IMR-90 (cell line): ENCODE measurements at regions not wholly inside any gene's neighbourhood (a gene's known extent, or its start where the extent isn't known, plus 50 kb on each side); places are given as distances from the start of the nearest gene placed in this dataset.

Experiments
- ATAC-seq: fragments of 200-7000 bp; cut with Tn5 transposase; 2 replicates; pipeline ENCODE4 v1.9.1; 2020; ENCODE audit warnings: low read depth, mild to moderate bottlenecking, moderate library complexity
- BruUV-seq: library from RNA; stranded (reverse); fragments of 400-500 nt; replicated peaks from 2 replicates; lab custom pipeline; 2021; lab: Mats Ljungman, UMichigan
- CTCF ChIA-PET: fragments of 300-600 bp; formaldehyde crosslinking; extraction: SDS; loops from one replicate; lab custom pipeline; 2021; ENCODE audit warnings: antibody characterized with exemption; lab: Yijun Ruan, JAX
- POLR2A ChIA-PET: fragments of 300-600 bp; sonication (Branson Sonifier 250); formaldehyde crosslinking; loops from one replicate; lab custom pipeline; 2022; ENCODE audit warnings: antibody characterized with exemption; ENCODE audit not compliant: unreplicated experiment; lab: Charles Lee
- DNase-seq: peaks from one replicate; pipeline ENCODE4 v3.0.0; 2013
- H2AFZ ChIP-seq: replicated peaks from 2 replicates; pipeline ENCODE3; 2013; ENCODE audit warnings: low read length, mild to moderate bottlenecking; ENCODE audit not compliant: poor library complexity
- H2AK5ac ChIP-seq: 2 replicates; pipeline ENCODE4 v1.6.1; 2013; ENCODE audit warnings: low read depth, low read length, inconsistent platforms
- H2AK9ac ChIP-seq: replicated peaks from 2 replicates; pipeline ENCODE3; 2013; ENCODE audit warnings: mild to moderate bottlenecking, low read depth, low read length, moderate library complexity; ENCODE audit not compliant: poor library complexity
- H2BK120ac ChIP-seq: 2 replicates; pipeline ENCODE4 v1.6.1; 2013; ENCODE audit warnings: low read depth, low read length, inconsistent platforms
- H2BK15ac ChIP-seq: 3 replicates; pipeline ENCODE4 v1.6.1; 2013; ENCODE audit warnings: low read depth, low read length, inconsistent platforms
- H2BK20ac ChIP-seq: 2 replicates; pipeline ENCODE4 v1.6.1; 2013; ENCODE audit warnings: low read depth, mild to moderate bottlenecking, inconsistent platforms, low read length, moderate library complexity
- H2BK5ac ChIP-seq: 2 replicates; pipeline ENCODE4 v1.6.1; 2013; ENCODE audit warnings: mild to moderate bottlenecking, low read depth, low read length, inconsistent platforms; ENCODE audit not compliant: poor library complexity, severe bottlenecking
- H3K14ac ChIP-seq: replicated peaks from 2 replicates; pipeline ENCODE4 v1.6.1; 2013; ENCODE audit warnings: low read depth, low read length, inconsistent platforms
- H3K18ac ChIP-seq: 2 replicates; pipeline ENCODE4 v1.6.1; 2013; ENCODE audit warnings: low read depth, low read length, control low read depth
- H3K23ac ChIP-seq: 2 replicates; pipeline ENCODE4 v1.6.1; 2013; ENCODE audit warnings: low read depth, low read length, inconsistent platforms
- H3K27ac ChIP-seq: 2 replicates; pipeline ENCODE4 v1.5.1; 2013; ENCODE audit warnings: mild to moderate bottlenecking, control low read depth, low read length; ENCODE audit not compliant: insufficient read depth
- H3K27me3 ChIP-seq: 2 replicates; pipeline ENCODE4 v1.6.1; 2013; ENCODE audit warnings: low read length; ENCODE audit not compliant: control insufficient read depth, insufficient read depth
- H3K36me3 ChIP-seq: 2 replicates; pipeline ENCODE4 v1.6.1; 2013; ENCODE audit warnings: low read length, mixed read lengths; ENCODE audit not compliant: control insufficient read depth, insufficient read depth
- H3K4ac ChIP-seq: 2 replicates; pipeline ENCODE4 v1.6.1; 2013; ENCODE audit warnings: low read depth, low read length, inconsistent platforms
- H3K4me1 ChIP-seq: 2 replicates; pipeline ENCODE4 v1.6.1; 2013; ENCODE audit warnings: low read length, mixed read lengths; ENCODE audit not compliant: control insufficient read depth, insufficient read depth
- H3K4me2 ChIP-seq: 2 replicates; pipeline ENCODE4 v1.6.1; 2013; ENCODE audit warnings: low read depth, mild to moderate bottlenecking, control low read depth, low read length, moderate library complexity
- H3K4me3 ChIP-seq: 2 replicates; pipeline ENCODE4 v1.5.1; 2013; ENCODE audit warnings: low read depth, mild to moderate bottlenecking, control low read depth, low read length, moderate library complexity; ENCODE audit not compliant: insufficient read depth
- H3K56ac ChIP-seq: 2 replicates; pipeline ENCODE4 v1.6.1; 2013; ENCODE audit warnings: low read length, inconsistent platforms; ENCODE audit not compliant: insufficient read depth; ENCODE audit errors: extremely low read depth
- H3K79me1 ChIP-seq, 2 experiments: 2 replicates each; pipeline ENCODE4 v1.6.1; 2013; ENCODE audit warnings: low read length in 2 of 2, inconsistent platforms in 1 of 2, low read depth in 1 of 2
- H3K9ac ChIP-seq: 2 replicates; pipeline ENCODE4 v1.6.1; 2013; ENCODE audit warnings: low read depth, low read length, control low read depth
- H3K9me1 ChIP-seq: 2 replicates; pipeline ENCODE4 v1.6.1; 2013; ENCODE audit warnings: low read length, inconsistent platforms; ENCODE audit not compliant: insufficient read depth
- H3K9me3 ChIP-seq: 2 replicates; pipeline ENCODE4 v1.6.1; 2013; ENCODE audit warnings: low read length; ENCODE audit not compliant: control insufficient read depth, insufficient read depth
- H4K20me1 ChIP-seq: 2 replicates; pipeline ENCODE4 v1.6.1; 2013; ENCODE audit warnings: low read length, inconsistent platforms; ENCODE audit not compliant: insufficient read depth
- H4K5ac ChIP-seq: 2 replicates; pipeline ENCODE4 v1.6.1; 2013; ENCODE audit warnings: mild to moderate bottlenecking, low read depth, low read length, control low read depth
- H4K8ac ChIP-seq, 2 experiments: 2 replicates each; pipeline ENCODE4 v1.6.1; 2013; ENCODE audit warnings: low read depth in 2 of 2, low read length in 2 of 2, control low read depth in 1 of 2, inconsistent platforms in 1 of 2
- H4K91ac ChIP-seq: 2 replicates; pipeline ENCODE4 v1.6.1; 2013; ENCODE audit warnings: low read depth, low read length, inconsistent platforms; ENCODE audit not compliant: insufficient read depth
- MAFK ChIP-seq: IDR thresholded peaks from 2 replicates; pipeline ENCODE4 v1.6.1; 2012; ENCODE audit warnings: low read depth, low read length, improper control_type of control experiment
- SMC3 ChIP-seq: fragments of 150-350 bp; IDR thresholded peaks from 2 replicates; pipeline ENCODE4 v1.6.1; 2016; ENCODE audit warnings: low read depth, mild to moderate bottlenecking, antibody characterized with exemption, low read length, moderate library complexity
- WGBS, 2 experiments: methylation state at CpG; one replicate each; pipeline versions ENCODE4 v1.1.5 to v1.1.7; 2013; ENCODE audit warnings: missing lambda C conversion rate in 2 of 2; ENCODE audit not compliant: insufficient read length in 1 of 2; ENCODE audit errors: extremely low coverage in 2 of 2; 5-methylcytosine and 5-hydroxymethylcytosine counted together
- dilution Hi-C: fragments of 300-500 bp; cut with HindIII; formaldehyde crosslinking; loops from one replicate; pipeline ENCODE4 v1.14.3; 2018; ENCODE audit warnings: low sequenced_read_pairs; ENCODE audit not compliant: unreplicated experiment
- in situ Hi-C: fragments of 300-500 bp; cut with MboI; formaldehyde crosslinking; loops from 3 replicates; pipeline ENCODE4 v1.14.3; 2019; ENCODE audit warnings: low sequenced_read_pairs, inconsistent platforms, mixed read lengths
- intact Hi-C: fragments of 100-400 bp; cut with micrococcal nuclease; formaldehyde crosslinking; loops from 2 replicates; pipeline ENCODE4 v1.10.0; 2022

- ChIA-PET CTCF (no interaction called here), POLR2A (no interaction called here)
- Histone ChIP-seq H3K18ac (no peak overlapping the region), H2BK120ac (no peak overlapping the region), H3K36me3 (no peaks in the 10 kb centered on the region), H4K20me1 (no peaks in the 10 kb centered on the region), H3K56ac (no peak overlapping the region), H2AK9ac (no peak overlapping the region), H3K14ac (no peak overlapping the region), H3K23ac (no peak overlapping the region), H3K4ac (no peak overlapping the region), H4K5ac (no peak overlapping the region), H3K27me3 (no peaks in the 10 kb centered on the region), H3K79me1 (no peaks in the 10 kb centered on the region), H2BK15ac (no peak overlapping the region), H2AK5ac (no peak overlapping the region), H4K8ac (no peak overlapping the region), H3K9me1 (no peaks in the 10 kb centered on the region), H3K4me2 (no peak overlapping the region), H4K91ac (no peak overlapping the region), H2BK5ac (no peak overlapping the region), H3K9me3 (peaks cover 2% of the 10 kb centered on the region; the same call in 1 of the 2 replicates), H3K4me1 (no peaks in the 10 kb centered on the region), H2BK20ac (no peak overlapping the region), H2AFZ (no peak overlapping the region), H3K4me3 (no peak overlapping the region), H3K9ac (no peak overlapping the region), H3K27ac (no peak overlapping the region)
- WGBS, 2 experiments: no CpG with 5 or more reads among the region's 6 CpGs
- no peak for DNase-seq
- intact Hi-C loops: no loop called here
- BruUV-seq: no TSS peak
- TF ChIP-seq SMC3: no peak
- TF ChIP-seq MAFK: 0 out of 2 replicates have a peak, but pooled peaks have one; percentile 42
- ATAC-seq: no peak
- in situ Hi-C loops: no loop called here
- dilution Hi-C loops: no loop called here
These were observed 1094.4 kb downstream of the SI start for GRCh38 chr3:163983940-163984339.
